Endodermal cell (in vitro differentiated cells): ENCODE measurements at regions not wholly inside any gene's neighbourhood (a gene's known extent, or its start where the extent isn't known, plus 50 kb on each side); places are given as distances from the start of the nearest gene placed in this dataset.

Source experiments
- DNase-seq: peaks from one replicate; pipeline ENCODE4 v3.0.0-alpha.2; 2017
- H3K27ac ChIP-seq: 2 replicates; pipeline ENCODE4 v1.5.1; 2013; ENCODE audit warnings: mild to moderate bottlenecking, low read depth, low read length, moderate library complexity
- H3K27me3 ChIP-seq: 2 replicates; pipeline ENCODE4 v1.6.1; 2013; ENCODE audit warnings: mild to moderate bottlenecking, low read length, moderate library complexity; ENCODE audit not compliant: insufficient read depth, control insufficient read depth, poor library complexity, severe bottlenecking
- H3K36me3 ChIP-seq: 2 replicates; pipeline ENCODE4 v1.7.0; 2013; ENCODE audit warnings: mild to moderate bottlenecking, low read length, moderate library complexity; ENCODE audit not compliant: control insufficient read depth, insufficient read depth
- H3K4me1 ChIP-seq: one replicate; pipeline ENCODE4 v1.7.0; 2013; ENCODE audit warnings: low read length; ENCODE audit not compliant: control insufficient read depth, insufficient read depth
- H3K4me3 ChIP-seq: 2 replicates; pipeline ENCODE4 v1.5.1; 2013; ENCODE audit warnings: mild to moderate bottlenecking, low read length, moderate library complexity
- H3K9ac ChIP-seq: 2 replicates; pipeline ENCODE4 v1.6.1; 2013; ENCODE audit warnings: mild to moderate bottlenecking, low read length, moderate library complexity; ENCODE audit not compliant: poor library complexity, severe bottlenecking; ENCODE audit errors: extremely low read depth
- H3K9me3 ChIP-seq: 2 replicates; pipeline ENCODE4 v1.6.1; 2013; ENCODE audit warnings: mild to moderate bottlenecking, low read length, moderate library complexity; ENCODE audit not compliant: control insufficient read depth
- H3K27ac Mint-ChIP-seq: 2 replicates; pipeline ENCODE4 v1.8.0; 2020; ENCODE audit warnings: mixed read lengths
- H3K27me3 Mint-ChIP-seq: 2 replicates; pipeline ENCODE4 v1.8.0; 2021; ENCODE audit warnings: mild to moderate bottlenecking, mixed read lengths; ENCODE audit not compliant: insufficient read depth
- H3K36me3 Mint-ChIP-seq: 2 replicates; pipeline ENCODE4 v1.8.0; 2020; ENCODE audit warnings: low read depth, mixed read lengths
- H3K4me1 Mint-ChIP-seq: 2 replicates; pipeline ENCODE4 v1.8.0; 2020; ENCODE audit warnings: mixed read lengths
- H3K4me3 Mint-ChIP-seq: 2 replicates; pipeline ENCODE4 v1.8.0; 2020; ENCODE audit warnings: mild to moderate bottlenecking, moderate library complexity, mixed read lengths
- H3K9me3 Mint-ChIP-seq: 2 replicates; pipeline ENCODE4 v1.8.0; 2020; ENCODE audit warnings: mild to moderate bottlenecking, mixed read lengths
- CTCF ChIP-seq: fragments of 200-600 bp; sonication (generic); conservative IDR thresholded peaks from 2 replicates; pipeline ENCODE4 v1.5.0; 2021; ENCODE audit warnings: antibody characterized with exemption, mild to moderate bottlenecking
- WGBS, 2 experiments: methylation state at CpG; one replicate each; pipeline versions ENCODE4 v1.1.5 to v1.1.7; 2013; ENCODE audit warnings: missing lambda C conversion rate in 2 of 2, mixed read lengths in 1 of 2; ENCODE audit not compliant: insufficient coverage in 1 of 2, insufficient read length in 1 of 2; 5-methylcytosine and 5-hydroxymethylcytosine counted together

- Histone ChIP-seq H3K4me3 (no peak overlapping the region), H3K9me3 (peaks cover 45% of the 10 kb centered on the region), H3K4me1 (no peaks in the 10 kb centered on the region), H3K27ac (no peak overlapping the region), H3K27me3 (no peaks in the 10 kb centered on the region), H3K36me3 (no peaks in the 10 kb centered on the region), H3K9ac (no peak overlapping the region)
- no peaks in the 10 kb centered on the region for H3K27me3 Mint-ChIP-seq
- DNase-seq, result no peak
- WGBS, 2 experiments, result 67 to 75% methylated on average over 1 of the region's 1 CpG
- no peak for TF ChIP-seq CTCF
- H3K36me3 Mint-ChIP-seq, result no peaks in the 10 kb centered on the region
- no peak overlapping the region for H3K4me3 Mint-ChIP-seq
- no peak overlapping the region for H3K27ac Mint-ChIP-seq
- H3K4me1 Mint-ChIP-seq, result peaks cover 5% of the 10 kb centered on the region
- peaks cover 4% of the 10 kb centered on the region for H3K9me3 Mint-ChIP-seq
Measured at GRCh38 chr10:109343293-109343692, 580.0 kb downstream of the XPNPEP1 start.

- Mint-ChIP-seq H3K9me3 (peaks cover 12% of the 10 kb centered on the region), H3K36me3 (no peaks in the 10 kb centered on the region), H3K27ac (no peak overlapping the region), H3K4me3 (no peak overlapping the region), H3K4me1 (peaks cover 5% of the 10 kb centered on the region), H3K27me3 (peaks cover 3% of the 10 kb centered on the region)
- no peak overlapping the region for H3K4me3 ChIP-seq
- no peak overlapping the region for H3K27ac ChIP-seq
- no peaks in the 10 kb centered on the region for H3K4me1 ChIP-seq
- H3K27me3 ChIP-seq, result no peaks in the 10 kb centered on the region
- H3K36me3 ChIP-seq, result no peaks in the 10 kb centered on the region
- TF ChIP-seq CTCF, result no peak
- no peak for DNase-seq
- peaks cover 34% of the 10 kb centered on the region for H3K9me3 ChIP-seq
- no peak overlapping the region for H3K9ac ChIP-seq
Measured at GRCh38 chr10:109341986-109342385, 581.3 kb downstream of the XPNPEP1 start.

- Histone ChIP-seq H3K9me3 (peaks cover 57% of the 10 kb centered on the region), H3K27ac (no peak overlapping the region), H3K9ac (no peak overlapping the region), H3K27me3 (no peaks in the 10 kb centered on the region), H3K4me3 (no peak overlapping the region), H3K36me3 (no peaks in the 10 kb centered on the region), H3K4me1 (no peaks in the 10 kb centered on the region)
- H3K27me3 Mint-ChIP-seq, result no peaks in the 10 kb centered on the region
- no peak overlapping the region for H3K4me3 Mint-ChIP-seq
- WGBS, 2 experiments, result 71 to 83% methylated on average over 1 to 3 of the region's 3 CpGs
- no peak overlapping the region for H3K27ac Mint-ChIP-seq
- H3K4me1 Mint-ChIP-seq, result peaks cover 28% of the 10 kb centered on the region
- DNase-seq, result no peak
- peak; percentile 63 for TF ChIP-seq CTCF
- H3K36me3 Mint-ChIP-seq, result no peaks in the 10 kb centered on the region
- no peaks in the 10 kb centered on the region for H3K9me3 Mint-ChIP-seq
Measured at GRCh38 chr10:109328001-109328400, 595.3 kb downstream of the XPNPEP1 start.
